Upper lobe of right lung (tissue), 1 donor: ENCODE measurements at regions not wholly inside any gene's neighbourhood (a gene's known extent, or its start where the extent isn't known, plus 50 kb on each side); places are given as distances from the start of the nearest gene placed in this dataset.

Source experiments
- ATAC-seq: fragments of 200-7000 bp; cut with Tn5 transposase; one replicate; pipeline ENCODE4 v1.9.1; 2020; ENCODE audit warnings: mild to moderate bottlenecking, moderate library complexity
- DNase-seq: peaks from one replicate; pipeline ENCODE4 v3.0.0-alpha.2; 2020
- H3K27ac ChIP-seq: fragments of 200-600 bp; one replicate; pipeline ENCODE4 v1.8.0; 2022
- H3K27me3 ChIP-seq: fragments of 200-600 bp; one replicate; pipeline ENCODE4 v1.8.0; 2022; ENCODE audit warnings: mild to moderate bottlenecking
- H3K36me3 ChIP-seq: fragments of 200-600 bp; one replicate; pipeline ENCODE4 v1.8.0; 2022
- H3K4me1 ChIP-seq: fragments of 200-600 bp; one replicate; pipeline ENCODE4 v1.8.0; 2022
- H3K4me3 ChIP-seq: fragments of 200-600 bp; one replicate; pipeline ENCODE4 v1.8.0; 2022; ENCODE audit warnings: mild to moderate bottlenecking
- H3K9me3 ChIP-seq: fragments of 200-600 bp; one replicate; pipeline ENCODE4 v1.8.0; 2022
- intact Hi-C: fragments of 100-400 bp; cut with DNase I; formaldehyde crosslinking; loops from one replicate; pipeline ENCODE4 v1.11.0; 2022
- TF ChIP-seq, protein P1 (sequence below): fragments of 200-600 bp; IDR thresholded peaks from one replicate; pipeline ENCODE4 v1.8.0; 2022; ENCODE audit warnings: antibody characterized with exemption
- donor health status: DM: no; HTN: yes; CAD: no; lungs with severe emphysema.

DNA sequence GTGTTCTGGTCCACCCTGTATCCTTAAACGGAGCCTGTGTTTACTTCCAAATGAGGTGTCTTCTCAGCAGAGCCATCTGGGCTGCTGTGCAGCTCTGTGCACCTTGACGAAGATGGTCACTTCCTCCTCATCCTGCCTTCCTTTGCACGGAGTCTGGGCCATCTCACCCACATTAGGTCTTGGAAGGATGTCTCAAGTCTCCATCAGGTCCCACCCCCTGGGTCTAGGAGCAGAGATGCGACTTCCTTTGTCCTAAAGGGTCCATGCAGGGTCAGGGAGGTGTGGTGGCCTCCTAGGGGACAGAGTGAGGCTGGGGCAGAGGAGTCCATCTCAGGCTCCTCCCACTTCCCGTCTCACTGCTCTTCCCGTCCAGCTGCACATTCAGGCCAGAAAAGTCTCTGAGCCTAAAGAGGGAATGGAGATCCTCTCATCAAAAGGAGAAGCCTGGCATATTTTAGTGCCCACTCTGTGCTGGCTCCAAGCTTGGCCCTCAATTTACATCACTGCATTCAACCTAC, 209.2 kb downstream of the MATN1 start:
- Histone ChIP-seq H3K27ac (no peak overlapping the region), H3K4me1 (no peaks in the 10 kb centered on the region), H3K36me3 (no peaks in the 10 kb centered on the region), H3K4me3 (no peak overlapping the region), H3K27me3 (peaks cover 10% of the 10 kb centered on the region), H3K9me3 (no peaks in the 10 kb centered on the region)
- ATAC-seq (no peak), DNase-seq (no peak)
- intact Hi-C loops, result no loop called here
- TF ChIP-seq, protein P1, sequence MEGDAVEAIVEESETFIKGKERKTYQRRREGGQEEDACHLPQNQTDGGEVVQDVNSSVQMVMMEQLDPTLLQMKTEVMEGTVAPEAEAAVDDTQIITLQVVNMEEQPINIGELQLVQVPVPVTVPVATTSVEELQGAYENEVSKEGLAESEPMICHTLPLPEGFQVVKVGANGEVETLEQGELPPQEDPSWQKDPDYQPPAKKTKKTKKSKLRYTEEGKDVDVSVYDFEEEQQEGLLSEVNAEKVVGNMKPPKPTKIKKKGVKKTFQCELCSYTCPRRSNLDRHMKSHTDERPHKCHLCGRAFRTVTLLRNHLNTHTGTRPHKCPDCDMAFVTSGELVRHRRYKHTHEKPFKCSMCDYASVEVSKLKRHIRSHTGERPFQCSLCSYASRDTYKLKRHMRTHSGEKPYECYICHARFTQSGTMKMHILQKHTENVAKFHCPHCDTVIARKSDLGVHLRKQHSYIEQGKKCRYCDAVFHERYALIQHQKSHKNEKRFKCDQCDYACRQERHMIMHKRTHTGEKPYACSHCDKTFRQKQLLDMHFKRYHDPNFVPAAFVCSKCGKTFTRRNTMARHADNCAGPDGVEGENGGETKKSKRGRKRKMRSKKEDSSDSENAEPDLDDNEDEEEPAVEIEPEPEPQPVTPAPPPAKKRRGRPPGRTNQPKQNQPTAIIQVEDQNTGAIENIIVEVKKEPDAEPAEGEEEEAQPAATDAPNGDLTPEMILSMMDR, result no peak

- Histone ChIP-seq H3K27ac (no peak overlapping the region), H3K9me3 (no peaks in the 10 kb centered on the region), H3K27me3 (peaks cover 11% of the 10 kb centered on the region), H3K4me1 (no peaks in the 10 kb centered on the region), H3K36me3 (no peaks in the 10 kb centered on the region), H3K4me3 (no peak overlapping the region)
- no peak for DNase-seq
- TF ChIP-seq, protein P1, result no peak
- intact Hi-C loops, result no loop called here
- no peak for ATAC-seq
Measured at GRCh38 chr1:30513396-30514136, 209.8 kb downstream of the MATN1 start.

DNA sequence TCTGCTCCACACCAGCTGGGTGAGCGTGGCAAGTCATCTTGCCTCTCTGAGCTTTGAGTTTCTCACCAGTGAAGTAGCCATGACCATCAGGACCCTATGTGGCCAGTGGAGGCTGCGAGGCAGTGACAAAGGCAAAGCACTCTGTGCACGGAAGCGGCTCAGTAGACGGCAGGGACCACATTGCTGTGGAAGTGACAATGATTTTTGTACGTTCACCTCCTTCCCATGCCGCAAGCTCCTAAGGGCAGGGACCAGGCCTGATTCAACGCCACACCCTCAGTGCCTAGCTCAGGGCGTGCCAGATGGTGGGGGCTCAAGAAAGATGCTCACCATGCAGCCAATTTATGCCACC, 210.5 kb downstream of the MATN1 start:
- Histone ChIP-seq H3K27ac (no peak overlapping the region), H3K27me3 (peaks cover 11% of the 10 kb centered on the region), H3K4me1 (no peaks in the 10 kb centered on the region), H3K36me3 (no peaks in the 10 kb centered on the region), H3K4me3 (no peak overlapping the region), H3K9me3 (no peaks in the 10 kb centered on the region)
- TF ChIP-seq, protein P1, result no peak
- intact Hi-C loops, result no loop called here
- no peak for ATAC-seq
- no peak for DNase-seq

DNA sequence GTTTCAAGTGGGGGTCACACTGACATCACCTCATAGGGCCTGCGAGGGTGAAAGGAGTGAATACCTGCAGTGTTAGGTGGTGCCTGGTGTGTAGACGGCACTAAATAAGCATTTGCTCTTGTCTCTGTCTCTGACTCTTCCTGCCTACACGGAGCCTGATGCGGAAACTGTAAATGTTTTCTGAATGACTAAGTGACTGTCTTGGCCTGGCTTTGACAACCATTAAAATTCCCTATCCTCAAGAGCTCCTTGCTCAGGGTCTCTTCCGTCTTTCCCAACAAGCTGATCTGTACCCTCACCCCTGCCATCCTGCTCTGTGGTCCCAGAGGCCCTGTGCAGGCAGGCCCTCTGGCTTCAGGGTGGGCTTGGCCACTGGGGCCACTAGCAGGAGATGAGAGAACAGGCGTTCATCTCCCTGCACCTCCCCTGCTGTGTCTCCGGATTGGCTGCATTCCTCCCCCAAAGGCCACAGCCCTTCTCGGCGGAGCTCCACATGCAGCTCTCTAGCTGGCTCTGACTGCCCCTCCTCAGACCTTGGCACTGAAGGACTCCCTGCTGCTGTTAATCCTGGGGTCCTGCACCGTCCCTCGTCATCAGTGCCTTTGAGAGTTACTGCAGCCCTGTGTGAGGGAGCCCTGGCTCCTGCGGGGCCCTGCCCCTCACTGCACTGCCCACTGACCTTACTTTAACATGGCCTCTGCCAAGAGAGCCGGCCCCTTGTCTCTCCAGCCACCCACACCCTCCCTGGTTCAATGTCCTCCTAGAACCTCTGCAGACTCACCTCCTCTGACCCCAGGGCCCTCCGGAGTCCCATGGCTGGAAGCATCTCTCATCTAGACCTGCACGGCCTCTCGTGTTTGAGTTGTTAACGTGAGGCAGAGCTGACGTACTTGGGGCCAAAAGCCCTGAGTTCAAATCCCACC, 211.1 kb downstream of the MATN1 start:
- H3K27me3 ChIP-seq, result peaks cover 11% of the 10 kb centered on the region
- ATAC-seq, result no peak
- DNase-seq, result no peak
- H3K36me3 ChIP-seq, result no peaks in the 10 kb centered on the region
- TF ChIP-seq, protein P1, result no peak
- no peak overlapping the region for H3K27ac ChIP-seq
- intact Hi-C loops, result no loop called here
- no peaks in the 10 kb centered on the region for H3K9me3 ChIP-seq
- H3K4me1 ChIP-seq, result no peaks in the 10 kb centered on the region
- H3K4me3 ChIP-seq, result no peak overlapping the region

DNA sequence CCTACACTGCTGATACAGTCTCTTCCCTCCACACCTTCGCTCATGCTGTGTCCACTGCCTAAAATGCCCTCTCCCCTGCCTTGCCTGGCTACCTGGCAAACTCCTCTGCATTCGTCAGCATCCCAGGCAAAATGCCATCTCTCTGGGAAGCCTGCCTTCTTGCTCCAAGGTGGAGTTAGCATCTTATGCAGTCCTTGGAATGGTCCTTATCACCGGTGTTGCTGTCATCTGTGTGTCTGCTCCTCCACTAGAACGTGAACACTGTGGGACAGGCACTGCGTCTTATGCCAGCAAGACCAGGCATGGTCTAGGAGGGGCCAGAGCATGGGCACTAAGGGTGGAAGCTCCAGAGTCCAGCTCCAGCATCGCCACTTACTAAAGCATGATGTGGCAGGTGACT, 211.8 kb downstream of the MATN1 start:
- no peaks in the 10 kb centered on the region for H3K9me3 ChIP-seq
- TF ChIP-seq, protein P1, result no peak
- intact Hi-C loops, result no loop called here
- ATAC-seq (no peak), DNase-seq (no peak)
- H3K4me3 ChIP-seq, result no peak overlapping the region
- H3K27me3 ChIP-seq, result peaks cover 11% of the 10 kb centered on the region
- no peaks in the 10 kb centered on the region for H3K36me3 ChIP-seq
- H3K4me1 ChIP-seq, result no peaks in the 10 kb centered on the region
- no peak overlapping the region for H3K27ac ChIP-seq
